Coronary artery (tissue), 2 donors: ENCODE measurements at regions not wholly inside any gene's neighbourhood (a gene's known extent, or its start where the extent isn't known, plus 50 kb on each side); places are given as distances from the start of the nearest gene placed in this dataset.

Experiments
- DNase-seq: peaks from one replicate; pipeline ENCODE4 v3.0.0-alpha.2; 2017; ENCODE audit warnings: low spot score
- H3K27ac ChIP-seq, 2 donors: fragments of 200-600 bp; sonication (generic); one replicate each; pipeline ENCODE4 v1.5.1; 2016 to 2019
- H3K4me3 ChIP-seq: fragments of 200-600 bp; sonication (generic); 2 replicates; pipeline ENCODE4 v1.5.1; 2016; ENCODE audit warnings: mild to moderate bottlenecking, moderate library complexity
- TF ChIP-seq, protein P1 (sequence below): fragments of 200-600 bp; sonication (generic); IDR thresholded peaks from one replicate; pipeline ENCODE4 v1.5.1; 2019; ENCODE audit warnings: antibody characterized with exemption

DNA sequence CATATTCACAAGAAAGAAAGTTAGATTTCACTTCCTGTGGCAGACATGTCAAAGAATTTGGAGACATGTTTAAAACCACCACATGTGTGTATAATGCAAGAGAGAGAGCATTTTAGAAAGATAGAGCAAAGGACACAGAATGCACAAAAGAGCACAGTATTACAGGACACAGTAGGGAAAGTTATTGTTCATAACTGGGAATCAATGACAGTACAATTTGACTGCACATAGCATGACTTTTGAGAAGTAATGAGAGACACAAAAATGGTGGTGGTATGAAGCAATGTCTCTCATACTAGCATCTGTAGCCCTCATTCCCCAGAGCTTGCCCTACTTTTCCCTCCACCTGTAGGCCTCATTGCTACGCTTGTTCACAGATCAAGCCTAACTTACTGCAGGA lies 499.2 kb downstream of the PTPRC start:
- H3K4me3 ChIP-seq = no peak overlapping the region
- TF ChIP-seq, protein P1, sequence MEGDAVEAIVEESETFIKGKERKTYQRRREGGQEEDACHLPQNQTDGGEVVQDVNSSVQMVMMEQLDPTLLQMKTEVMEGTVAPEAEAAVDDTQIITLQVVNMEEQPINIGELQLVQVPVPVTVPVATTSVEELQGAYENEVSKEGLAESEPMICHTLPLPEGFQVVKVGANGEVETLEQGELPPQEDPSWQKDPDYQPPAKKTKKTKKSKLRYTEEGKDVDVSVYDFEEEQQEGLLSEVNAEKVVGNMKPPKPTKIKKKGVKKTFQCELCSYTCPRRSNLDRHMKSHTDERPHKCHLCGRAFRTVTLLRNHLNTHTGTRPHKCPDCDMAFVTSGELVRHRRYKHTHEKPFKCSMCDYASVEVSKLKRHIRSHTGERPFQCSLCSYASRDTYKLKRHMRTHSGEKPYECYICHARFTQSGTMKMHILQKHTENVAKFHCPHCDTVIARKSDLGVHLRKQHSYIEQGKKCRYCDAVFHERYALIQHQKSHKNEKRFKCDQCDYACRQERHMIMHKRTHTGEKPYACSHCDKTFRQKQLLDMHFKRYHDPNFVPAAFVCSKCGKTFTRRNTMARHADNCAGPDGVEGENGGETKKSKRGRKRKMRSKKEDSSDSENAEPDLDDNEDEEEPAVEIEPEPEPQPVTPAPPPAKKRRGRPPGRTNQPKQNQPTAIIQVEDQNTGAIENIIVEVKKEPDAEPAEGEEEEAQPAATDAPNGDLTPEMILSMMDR = no peak
- DNase-seq = no peak
- H3K27ac ChIP-seq = no peak overlapping the region

DNA sequence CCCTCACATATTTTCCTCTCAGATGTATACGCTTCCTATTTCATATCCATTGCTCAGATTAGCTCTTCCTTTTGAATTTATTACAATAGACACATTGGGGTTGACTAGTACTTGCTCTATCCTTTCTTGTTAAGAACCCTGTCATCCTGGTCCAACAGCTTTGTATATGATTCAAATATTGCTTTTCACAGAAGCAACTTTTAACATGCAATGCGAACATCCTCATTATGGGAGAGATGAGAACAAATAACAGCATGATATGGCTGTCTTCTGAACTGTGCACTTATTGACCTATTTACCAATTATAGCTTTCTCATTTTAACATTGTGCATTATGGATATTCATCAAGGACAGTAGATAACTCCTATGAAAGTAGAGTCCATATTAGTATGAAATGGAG lies 510.8 kb downstream of the PTPRC start:
- TF ChIP-seq, protein P1 = no peak
- Histone ChIP-seq H3K27ac (no peak overlapping the region), H3K4me3 (no peak overlapping the region)
- DNase-seq = no peak

DNA sequence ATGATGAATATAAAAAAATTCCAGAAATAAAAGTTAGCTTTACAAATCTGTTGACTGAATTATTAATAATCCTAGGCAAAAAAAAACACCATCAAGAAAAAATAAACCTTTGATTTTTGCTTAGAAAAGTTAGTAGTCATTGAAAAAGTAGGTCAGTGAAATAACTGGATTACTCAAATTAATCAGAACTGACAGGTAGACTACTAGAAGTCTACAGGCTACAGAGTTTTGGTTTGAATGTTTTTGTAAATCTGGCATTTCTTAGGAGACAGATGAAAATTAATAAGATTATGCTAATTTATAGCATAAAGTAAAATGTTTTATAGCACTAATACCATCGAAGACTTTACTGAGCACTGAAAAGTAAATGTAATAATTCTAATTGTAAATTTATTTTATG lies 511.9 kb downstream of the PTPRC start:
- H3K27ac ChIP-seq = no peak overlapping the region
- TF ChIP-seq, protein P1 = no peak
- no peak for DNase-seq

DNA sequence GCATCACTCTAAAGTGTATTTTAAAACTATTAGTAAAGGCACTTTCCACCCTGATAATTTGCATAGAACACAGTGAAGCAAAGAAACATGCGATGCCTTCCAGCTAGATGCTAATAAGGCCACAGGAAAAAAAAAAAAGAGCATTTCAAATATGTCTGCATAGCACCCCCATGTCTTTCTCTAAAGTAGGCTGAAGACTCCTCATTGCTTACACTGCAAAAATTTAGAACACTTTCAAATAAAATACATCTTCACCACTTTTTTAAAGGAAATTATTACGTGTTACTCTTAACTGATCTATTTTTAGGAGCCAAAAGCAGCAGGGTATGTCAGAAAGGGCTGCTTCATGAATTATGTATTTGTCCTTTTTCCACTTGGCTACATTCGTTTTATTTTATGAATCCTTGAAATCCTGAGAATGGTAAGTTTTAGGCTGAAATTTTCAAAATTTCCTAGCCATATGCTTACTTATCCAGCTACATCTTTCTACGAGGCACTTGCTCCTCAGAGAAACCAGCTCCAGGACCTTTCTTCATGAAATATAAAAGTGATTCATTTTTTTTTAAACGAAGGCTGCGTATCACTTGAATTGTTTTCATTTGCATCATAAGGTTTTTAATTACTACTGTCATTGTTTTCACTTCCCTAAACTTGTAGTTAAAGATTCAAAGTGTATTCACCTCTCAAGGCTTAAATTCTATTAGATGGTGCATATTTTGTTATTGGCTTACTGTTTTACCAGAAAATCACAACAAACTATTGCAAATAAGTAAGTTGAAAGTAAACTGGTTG lies 513.0 kb downstream of the PTPRC start:
- no peak overlapping the region for H3K27ac ChIP-seq
- no peak for DNase-seq
- no peak overlapping the region for H3K4me3 ChIP-seq
- TF ChIP-seq, protein P1 = no peak

More for the DNA sequence above, 511.9 kb downstream of the PTPRC start:
- H3K4me3 ChIP-seq = no peak overlapping the region

DNA sequence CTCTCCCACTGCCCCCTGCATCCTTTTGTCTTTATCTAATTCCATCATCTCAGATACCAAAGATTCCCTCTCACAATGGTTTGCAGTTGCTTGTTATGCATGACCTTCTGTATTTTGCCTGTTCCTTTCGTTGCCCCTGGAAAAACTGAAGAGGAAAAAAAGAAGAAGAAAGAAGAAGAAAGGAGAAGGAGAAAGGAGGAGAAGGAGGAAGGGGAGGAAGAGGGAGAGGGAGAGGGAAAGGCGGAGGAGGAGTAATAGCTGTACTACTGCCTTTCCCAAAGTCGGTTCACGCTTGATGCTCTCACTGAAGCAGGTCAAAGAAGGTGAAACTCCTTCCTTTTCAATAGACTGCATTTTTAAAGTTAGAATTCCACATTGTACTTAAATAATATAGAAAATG lies 513.8 kb downstream of the PTPRC start:
- DNase-seq = no peak
- Histone ChIP-seq H3K27ac (no peak overlapping the region), H3K4me3 (no peak overlapping the region)
- TF ChIP-seq, protein P1 = no peak

DNA sequence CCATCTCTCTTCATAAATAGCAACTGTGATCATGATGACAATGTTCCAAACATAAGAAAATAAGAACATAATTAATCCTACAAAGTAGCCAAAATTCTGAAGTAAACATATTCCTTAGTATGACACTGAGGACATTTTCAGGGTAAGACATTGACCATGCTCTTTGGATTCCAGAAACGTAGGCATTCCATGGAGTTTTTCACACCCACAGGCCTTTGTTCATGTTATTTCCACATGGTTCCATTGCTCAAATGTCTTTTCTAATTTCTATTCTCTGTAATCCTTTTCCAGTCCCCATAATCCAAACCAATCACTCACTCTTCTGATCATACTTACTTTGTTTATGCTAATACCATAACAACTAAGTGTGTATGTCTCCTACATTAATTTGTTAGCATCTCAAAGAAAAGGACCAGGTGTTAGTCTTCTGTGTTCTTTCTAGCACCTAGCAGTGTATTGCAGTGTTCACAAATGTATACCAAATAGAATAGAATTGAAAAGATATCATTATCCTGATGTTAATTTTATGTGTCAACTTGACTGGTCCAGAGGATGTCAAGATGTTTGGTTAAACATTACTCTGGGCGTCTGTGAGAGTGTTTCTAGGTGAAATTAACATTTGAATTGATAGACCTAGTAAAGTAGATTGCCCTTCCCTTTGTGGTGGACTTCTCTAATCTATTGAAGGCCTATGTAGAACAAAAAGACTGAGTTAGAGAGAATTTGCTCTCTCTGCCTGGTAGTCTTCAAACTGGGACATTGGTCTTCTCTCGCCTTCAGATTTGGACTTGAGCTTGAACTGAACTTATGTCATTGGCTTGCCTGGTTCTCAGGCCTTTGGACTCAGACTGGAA lies 516.6 kb downstream of the PTPRC start:
- H3K27ac ChIP-seq = no peak overlapping the region
- TF ChIP-seq, protein P1 = no peak
- H3K4me3 ChIP-seq = no peak overlapping the region
- DNase-seq = no peak
